ENCODE measurements at regions not wholly inside any gene's neighbourhood (a gene's known extent, or its start where the extent isn't known, plus 50 kb on each side); places are given as distances from the start of the nearest gene placed in this dataset.

DNA sequence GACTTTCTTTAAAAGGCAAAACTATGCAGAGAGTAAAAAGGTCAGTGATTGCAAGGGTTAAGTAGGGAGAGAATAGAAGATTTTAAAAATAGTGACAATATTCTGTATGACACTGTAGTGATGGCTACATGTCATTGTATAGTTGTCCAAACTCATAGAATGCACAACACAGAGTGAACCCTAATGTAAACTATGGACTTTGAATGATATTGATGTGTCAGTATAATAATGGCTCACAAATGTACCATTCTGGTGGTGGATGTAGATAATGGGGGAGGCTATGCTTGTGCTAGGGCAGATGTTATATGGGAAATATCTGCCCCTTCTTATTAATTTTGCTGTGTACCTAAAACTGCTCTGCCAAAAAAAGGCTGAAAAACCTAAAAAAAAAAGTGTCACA lies 468.9 kb downstream of the KIF4B start:
- Histone ChIP-seq H3K27ac (ENCODE audit: low read depth, low read length) (no peak overlapping the region), H3K36me3 (ENCODE audit: low read length) (no peaks in the 10 kb centered on the region), H3K9me3 (ENCODE audit: insufficient read depth, low read length) (no peaks in the 10 kb centered on the region), H3K4me3 (ENCODE audit: insufficient read depth, low read length, poor library complexity, severe bottlenecking) (no peak overlapping the region), H3K9ac (ENCODE audit: low read length) (no peak overlapping the region), H2AFZ (ENCODE audit: low read depth, low read length, severe bottlenecking) (no peak overlapping the region), H3K27me3 (ENCODE audit: low read length) (no peaks in the 10 kb centered on the region), H3K79me2 (ENCODE audit: insufficient read depth, low read length) (no peaks in the 10 kb centered on the region), H3F3A (ENCODE audit: insufficient read depth) (no peaks in the 10 kb centered on the region), H4K20me1 (ENCODE audit: low read depth, low read length) (no peaks in the 10 kb centered on the region), H3K9me2 (replicated peaks; ENCODE audit: insufficient read depth, low read length) (no peaks in the 10 kb centered on the region), H3K4me2 (ENCODE audit: low read depth, low read length, poor library complexity, severe bottlenecking) (no peak overlapping the region)
- TF ChIP-seq, protein P1, sequence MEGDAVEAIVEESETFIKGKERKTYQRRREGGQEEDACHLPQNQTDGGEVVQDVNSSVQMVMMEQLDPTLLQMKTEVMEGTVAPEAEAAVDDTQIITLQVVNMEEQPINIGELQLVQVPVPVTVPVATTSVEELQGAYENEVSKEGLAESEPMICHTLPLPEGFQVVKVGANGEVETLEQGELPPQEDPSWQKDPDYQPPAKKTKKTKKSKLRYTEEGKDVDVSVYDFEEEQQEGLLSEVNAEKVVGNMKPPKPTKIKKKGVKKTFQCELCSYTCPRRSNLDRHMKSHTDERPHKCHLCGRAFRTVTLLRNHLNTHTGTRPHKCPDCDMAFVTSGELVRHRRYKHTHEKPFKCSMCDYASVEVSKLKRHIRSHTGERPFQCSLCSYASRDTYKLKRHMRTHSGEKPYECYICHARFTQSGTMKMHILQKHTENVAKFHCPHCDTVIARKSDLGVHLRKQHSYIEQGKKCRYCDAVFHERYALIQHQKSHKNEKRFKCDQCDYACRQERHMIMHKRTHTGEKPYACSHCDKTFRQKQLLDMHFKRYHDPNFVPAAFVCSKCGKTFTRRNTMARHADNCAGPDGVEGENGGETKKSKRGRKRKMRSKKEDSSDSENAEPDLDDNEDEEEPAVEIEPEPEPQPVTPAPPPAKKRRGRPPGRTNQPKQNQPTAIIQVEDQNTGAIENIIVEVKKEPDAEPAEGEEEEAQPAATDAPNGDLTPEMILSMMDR (IDR thresholded peaks at IDR 0.05; ENCODE audit: insufficient read depth, low read length, poor library complexity, severe bottlenecking) = no peak
- no peak for TF ChIP-seq EZH2phosphoT487 (conservative IDR thresholded peaks at IDR 0.05; ENCODE audit: low read length)

GRCh38 chr5:155485386-155485785 lies 471.8 kb downstream of the KIF4B start:
- Histone ChIP-seq H2AFZ (ENCODE audit: low read depth, low read length, severe bottlenecking) (no peak overlapping the region), H3K27me3 (ENCODE audit: low read length) (no peaks in the 10 kb centered on the region), H3K9ac (ENCODE audit: low read length) (no peak overlapping the region), H3K9me3 (ENCODE audit: insufficient read depth, low read length) (no peaks in the 10 kb centered on the region), H3K9me2 (replicated peaks; ENCODE audit: insufficient read depth, low read length) (no peaks in the 10 kb centered on the region), H3K36me3 (ENCODE audit: low read length) (no peaks in the 10 kb centered on the region), H3K27ac (ENCODE audit: low read depth, low read length) (no peak overlapping the region), H4K20me1 (ENCODE audit: low read depth, low read length) (no peaks in the 10 kb centered on the region), H3K79me2 (ENCODE audit: insufficient read depth, low read length) (no peaks in the 10 kb centered on the region), H3F3A (ENCODE audit: insufficient read depth) (no peaks in the 10 kb centered on the region), H3K4me3 (ENCODE audit: insufficient read depth, low read length, poor library complexity, severe bottlenecking) (no peak overlapping the region), H3K4me2 (ENCODE audit: low read depth, low read length, poor library complexity, severe bottlenecking) (no peak overlapping the region)
- TF ChIP-seq, protein P1 (IDR thresholded peaks at IDR 0.05; ENCODE audit: insufficient read depth, low read length, poor library complexity, severe bottlenecking) = no peak
- no peak for TF ChIP-seq EZH2phosphoT487 (conservative IDR thresholded peaks at IDR 0.05; ENCODE audit: low read length)

GRCh38 chr5:155489949-155490348 lies 476.4 kb downstream of the KIF4B start:
- TF ChIP-seq EZH2phosphoT487 (conservative IDR thresholded peaks at IDR 0.05; ENCODE audit: low read length) = no peak
- TF ChIP-seq, protein P1 (IDR thresholded peaks at IDR 0.05; ENCODE audit: insufficient read depth, low read length, poor library complexity, severe bottlenecking) = no peak
- no peak overlapping the region for H3K9ac ChIP-seq (ENCODE audit: low read length)

More at GRCh38 chr5:155489949-155490348, 476.4 kb downstream of the KIF4B start:
- Histone ChIP-seq H3K79me2 (ENCODE audit: insufficient read depth, low read length) (no peaks in the 10 kb centered on the region), H3K27me3 (ENCODE audit: low read length) (no peaks in the 10 kb centered on the region), H2AFZ (ENCODE audit: low read depth, low read length, severe bottlenecking) (no peak overlapping the region), H3K4me2 (ENCODE audit: low read depth, low read length, poor library complexity, severe bottlenecking) (no peak overlapping the region), H3K27ac (ENCODE audit: low read depth, low read length) (no peak overlapping the region), H3F3A (ENCODE audit: insufficient read depth) (no peaks in the 10 kb centered on the region), H3K4me3 (ENCODE audit: insufficient read depth, low read length, poor library complexity, severe bottlenecking) (no peak overlapping the region), H3K9me2 (replicated peaks; ENCODE audit: insufficient read depth, low read length) (no peaks in the 10 kb centered on the region), H3K9me3 (ENCODE audit: insufficient read depth, low read length) (no peaks in the 10 kb centered on the region), H3K36me3 (ENCODE audit: low read length) (no peaks in the 10 kb centered on the region), H4K20me1 (ENCODE audit: low read depth, low read length) (no peaks in the 10 kb centered on the region)
